ENCODE measurements at regions not wholly inside any gene's neighbourhood (a gene's known extent, or its start where the extent isn't known, plus 50 kb on each side); places are given as distances from the start of the nearest gene placed in this dataset.

- no peak for TF ChIP-seq CTCF (IDR thresholded peaks at IDR 0.05; ENCODE audit: borderline replicate concordance, extremely low read depth, insufficient read depth)
- no peaks in the 10 kb centered on the region for H3K4me1 ChIP-seq (ENCODE audit: control insufficient read depth in 2 of 3, insufficient read depth in 2 of 3, low read depth in 1 of 3, low read length in 3 of 3)
- no peak overlapping the region for H3K4me3 ChIP-seq (ENCODE audit: low read length in 3 of 3)
- no peaks in the 10 kb centered on the region for H3K27me3 ChIP-seq (ENCODE audit: control insufficient read depth, insufficient read depth, low read length)
- intact Hi-C loops (cut with DNase I): no loop called here
- H3K36me3 ChIP-seq (ENCODE audit: control insufficient read depth in 2 of 3, insufficient read depth in 3 of 3, low read length in 3 of 3): no peaks in the 10 kb centered on the region
- H3K27ac ChIP-seq (ENCODE audit: low read depth in 2 of 2, low read length in 2 of 2): no peak overlapping the region
- FAIRE-seq (no peak), DNase-seq (no peak)
- no peak overlapping the region for H3K9ac ChIP-seq (ENCODE audit: low read length in 3 of 3)
- peaks cover 0 to 3% (median 0%) of the 10 kb centered on the region in 3 donors for H3K9me3 ChIP-seq (ENCODE audit: control insufficient read depth in 2 of 3, insufficient read depth in 1 of 3, low read length in 3 of 3)
These were observed 60.1 kb downstream of the FSCB start for GRCh38 chr14:44446965-44447364.

GRCh38 chr14:44444454-44444853, 62.6 kb downstream of the FSCB start:
- DNase-seq: peak in 2 of 5 donors; percentile 10 to 14
- TF ChIP-seq CTCF (IDR thresholded peaks at IDR 0.05; ENCODE audit: borderline replicate concordance, extremely low read depth, insufficient read depth): no peak

GRCh38 chr14:44438936-44439335, 68.1 kb downstream of the FSCB start:
- H3K27me3 ChIP-seq (ENCODE audit: control insufficient read depth, insufficient read depth, low read length): no peaks in the 10 kb centered on the region
- H3K27ac ChIP-seq (ENCODE audit: low read depth in 2 of 2, low read length in 2 of 2): no peak overlapping the region
- no peaks in the 10 kb centered on the region for H3K4me1 ChIP-seq (ENCODE audit: control insufficient read depth in 2 of 3, insufficient read depth in 2 of 3, low read depth in 1 of 3, low read length in 3 of 3)
- intact Hi-C loops (cut with DNase I): no loop called here
- H3K9me3 ChIP-seq (ENCODE audit: control insufficient read depth in 2 of 3, insufficient read depth in 1 of 3, low read length in 3 of 3): no peaks in the 10 kb centered on the region
- no peak overlapping the region for H3K9ac ChIP-seq (ENCODE audit: low read length in 3 of 3)
- no peak for DNase-seq
- TF ChIP-seq CTCF (IDR thresholded peaks at IDR 0.05; ENCODE audit: borderline replicate concordance, extremely low read depth, insufficient read depth): no peak
- H3K4me3 ChIP-seq (ENCODE audit: low read length in 3 of 3): no peak overlapping the region
- H3K36me3 ChIP-seq (ENCODE audit: control insufficient read depth in 2 of 3, insufficient read depth in 3 of 3, low read length in 3 of 3): no peaks in the 10 kb centered on the region
- FAIRE-seq: no peak

More at GRCh38 chr14:44444454-44444853, 62.6 kb downstream of the FSCB start:
- Histone ChIP-seq H3K27me3 (ENCODE audit: control insufficient read depth, insufficient read depth, low read length) (no peaks in the 10 kb centered on the region), H3K36me3 (ENCODE audit: control insufficient read depth in 2 of 3, insufficient read depth in 3 of 3, low read length in 3 of 3) (no peaks in the 10 kb centered on the region), H3K4me3 (ENCODE audit: low read length in 3 of 3) (no peak overlapping the region), H3K4me1 (ENCODE audit: control insufficient read depth in 2 of 3, insufficient read depth in 2 of 3, low read depth in 1 of 3, low read length in 3 of 3) (no peaks in the 10 kb centered on the region), H3K27ac (ENCODE audit: low read depth in 2 of 2, low read length in 2 of 2) (no peak overlapping the region), H3K9me3 (ENCODE audit: control insufficient read depth in 2 of 3, insufficient read depth in 1 of 3, low read length in 3 of 3) (peaks cover 0 to under 1% (median 0%) of the 10 kb centered on the region in 3 donors), H3K9ac (ENCODE audit: low read length in 3 of 3) (no peak overlapping the region)
- intact Hi-C loops (cut with DNase I): no loop called here
- no peak for FAIRE-seq

- Histone ChIP-seq H3K9me3 (ENCODE audit: control insufficient read depth in 2 of 3, insufficient read depth in 1 of 3, low read length in 3 of 3) (no peaks in the 10 kb centered on the region), H3K36me3 (ENCODE audit: control insufficient read depth in 2 of 3, insufficient read depth in 3 of 3, low read length in 3 of 3) (no peaks in the 10 kb centered on the region), H3K27me3 (ENCODE audit: control insufficient read depth, insufficient read depth, low read length) (no peaks in the 10 kb centered on the region), H3K27ac (ENCODE audit: low read depth in 2 of 2, low read length in 2 of 2) (no peak overlapping the region), H3K4me3 (ENCODE audit: low read length in 3 of 3) (no peak overlapping the region), H3K4me1 (ENCODE audit: control insufficient read depth in 2 of 3, insufficient read depth in 2 of 3, low read depth in 1 of 3, low read length in 3 of 3) (no peaks in the 10 kb centered on the region), H3K9ac (ENCODE audit: low read length in 3 of 3) (no peak overlapping the region)
- intact Hi-C loops (cut with DNase I): no loop called here
- FAIRE-seq (no peak), DNase-seq (no peak)
- no peak for TF ChIP-seq CTCF (IDR thresholded peaks at IDR 0.05; ENCODE audit: borderline replicate concordance, extremely low read depth, insufficient read depth)
These were observed 68.9 kb downstream of the FSCB start for GRCh38 chr14:44438221-44438620.

Data from kidney (tissue), 13 donors.